Keratinocyte (primary cell): ENCODE measurements at regions not wholly inside any gene's neighbourhood (a gene's known extent, or its start where the extent isn't known, plus 50 kb on each side); places are given as distances from the start of the nearest gene placed in this dataset.

Experiments
- DNase-seq: peaks from one replicate; pipeline ENCODE4 v3.0.0-alpha.2; 2011; ENCODE audit warnings: low read depth, missing footprints, low spot score
- FAIRE-seq: peaks from 2 replicates; lab custom pipeline; 2011; peaks lifted over from hg19 to GRCh38; lab: Jason Lieb, UNC
- H2AFZ ChIP-seq: 2 replicates; pipeline ENCODE4 v1.6.0; 2012; ENCODE audit warnings: low read length, control low read depth, inconsistent platforms; ENCODE audit not compliant: control insufficient read depth
- H3K27ac ChIP-seq: 2 replicates; pipeline ENCODE4 v1.5.1; 2011; ENCODE audit warnings: low read length; ENCODE audit not compliant: control insufficient read depth, insufficient read depth
- H3K27me3 ChIP-seq: 3 replicates; pipeline ENCODE4 v1.6.0; 2011; ENCODE audit warnings: low read length; ENCODE audit not compliant: control insufficient read depth, insufficient read depth; ENCODE audit errors: extremely low read depth
- H3K36me3 ChIP-seq, 2 experiments: 2 replicates in 1 of 2; 3 replicates in 1 of 2; pipeline ENCODE4 v1.5.1; 2011; ENCODE audit warnings: low read length in 2 of 2, mild to moderate bottlenecking in 1 of 2; ENCODE audit not compliant: control insufficient read depth in 2 of 2, insufficient read depth in 2 of 2; ENCODE audit errors: extremely low read depth in 1 of 2
- H3K4me1 ChIP-seq: 3 replicates; pipeline ENCODE4 v1.5.1; 2011; ENCODE audit warnings: low read length; ENCODE audit not compliant: control insufficient read depth, insufficient read depth; ENCODE audit errors: extremely low read depth
- H3K4me2 ChIP-seq: 3 replicates; pipeline ENCODE4 v1.6.0; 2011; ENCODE audit warnings: low read depth, low read length; ENCODE audit not compliant: control insufficient read depth, insufficient read depth; ENCODE audit errors: extremely low read depth
- H3K4me3 ChIP-seq, 3 experiments: fragments of 200-600 bp in 1 of 3; sonication (generic) in 1 of 3; 2 replicates in 2 of 3; 3 replicates in 1 of 3; pipeline ENCODE4 v1.5.1; 2011 to 2016; ENCODE audit warnings: low read length in 3 of 3, mild to moderate bottlenecking in 3 of 3, control low read depth in 2 of 3, inconsistent platforms in 1 of 3, low read depth in 1 of 3, mixed read lengths in 1 of 3, mixed run types in 1 of 3, moderate library complexity in 1 of 3; ENCODE audit not compliant: control insufficient read depth in 2 of 3, insufficient read depth in 2 of 3; ENCODE audit errors: extremely low read depth in 1 of 3
- H3K79me2 ChIP-seq: 2 replicates; pipeline ENCODE4 v1.6.0; 2012; ENCODE audit warnings: low read length; ENCODE audit not compliant: control insufficient read depth, insufficient read depth
- H3K9ac ChIP-seq: 3 replicates; pipeline ENCODE4 v1.6.0; 2011; ENCODE audit warnings: low read length; ENCODE audit not compliant: control insufficient read depth, insufficient read depth; ENCODE audit errors: extremely low read depth
- H3K9me1 ChIP-seq: 3 replicates; pipeline ENCODE4 v1.6.0; 2011; ENCODE audit warnings: low read length; ENCODE audit not compliant: control insufficient read depth, insufficient read depth; ENCODE audit errors: extremely low read depth
- H3K9me3 ChIP-seq: 2 replicates; pipeline ENCODE4 v1.5.1; 2012; ENCODE audit warnings: low read depth, low read length; ENCODE audit not compliant: control insufficient read depth
- H4K20me1 ChIP-seq: 3 replicates; pipeline ENCODE4 v1.6.0; 2011; ENCODE audit warnings: low read length; ENCODE audit not compliant: control insufficient read depth, insufficient read depth; ENCODE audit errors: extremely low read depth
- CTCF ChIP-seq, 3 experiments: IDR thresholded peaks in 1 of 3; conservative IDR thresholded peaks in 1 of 3; optimal IDR thresholded peaks in 1 of 3; 2 replicates in 2 of 3; 3 replicates in 1 of 3; pipeline versions ENCODE3 to v1.5.1; 2011; ENCODE audit warnings: low read length in 3 of 3, mild to moderate bottlenecking in 3 of 3, moderate library complexity in 2 of 3, control low read depth in 1 of 3, inconsistent platforms in 1 of 3; ENCODE audit not compliant: insufficient read depth in 2 of 3; ENCODE audit errors: extremely low read depth in 1 of 3
- EZH2 ChIP-seq: IDR thresholded peaks from one replicate; pipeline ENCODE4 v1.6.1; 2012; ENCODE audit warnings: inconsistent platforms, mild to moderate bottlenecking, low read length, moderate library complexity
- dilution Hi-C: fragments of 300-500 bp; cut with MboI; formaldehyde crosslinking; loops from one replicate; pipeline ENCODE4 v1.7.0; 2020; ENCODE audit warnings: low sequenced_read_pairs; ENCODE audit not compliant: extremely low pct_ligation_motif_present

GRCh38 chr12:33817713-33818112 is 204.6 kb upstream of the ALG10 start:
- Histone ChIP-seq H3K27me3 (no peaks in the 10 kb centered on the region), H3K9me1 (no peaks in the 10 kb centered on the region), H3K4me1 (no peaks in the 10 kb centered on the region), H4K20me1 (no peaks in the 10 kb centered on the region), H3K9ac (no peak overlapping the region), H3K27ac (no peak overlapping the region), H2AFZ (no peak overlapping the region), H3K36me3 (no peaks in the 10 kb centered on the region), H3K79me2 (no peaks in the 10 kb centered on the region), H3K4me2 (no peak overlapping the region), H3K4me3 (no peak overlapping the region), H3K9me3 (no peaks in the 10 kb centered on the region)
- dilution Hi-C loops, result no loop called here
- no peak for DNase-seq
- TF ChIP-seq CTCF (optimal IDR thresholded peaks at IDR 0.05 in 1 of 3, IDR thresholded peaks at IDR 0.05 in 1 of 3, conservative IDR thresholded peaks at IDR 0.05 in 1 of 3; ENCODE audit: extremely low read depth in 1 of 3, insufficient read depth in 2 of 3, low read length in 3 of 3), result no peak
- no peak for TF ChIP-seq EZH2
- no peak for FAIRE-seq

GRCh38 chr12:33818313-33818712 is 204.0 kb upstream of the ALG10 start:
- no peaks in the 10 kb centered on the region for H3K4me1 ChIP-seq
- TF ChIP-seq EZH2 (no peak), CTCF (optimal IDR thresholded peaks at IDR 0.05 in 1 of 3, IDR thresholded peaks at IDR 0.05 in 1 of 3, conservative IDR thresholded peaks at IDR 0.05 in 1 of 3; ENCODE audit: extremely low read depth in 1 of 3, insufficient read depth in 2 of 3, low read length in 3 of 3) (no peak)
- DNase-seq, result no peak
- H3K79me2 ChIP-seq, result no peaks in the 10 kb centered on the region
- no peaks in the 10 kb centered on the region for H3K9me3 ChIP-seq
- H3K9me1 ChIP-seq, result no peaks in the 10 kb centered on the region
- dilution Hi-C loops, result no loop called here
- no peak overlapping the region for H3K27ac ChIP-seq
- H3K9ac ChIP-seq, result no peak overlapping the region
- H3K27me3 ChIP-seq, result no peaks in the 10 kb centered on the region
- H3K4me3 ChIP-seq, result no peak overlapping the region
- H3K4me2 ChIP-seq, result no peak overlapping the region
- no peak for FAIRE-seq
- H4K20me1 ChIP-seq, result no peaks in the 10 kb centered on the region
- H2AFZ ChIP-seq, result no peak overlapping the region
- no peaks in the 10 kb centered on the region for H3K36me3 ChIP-seq
